ENCODE measurements at regions not wholly inside any gene's neighbourhood (a gene's known extent, or its start where the extent isn't known, plus 50 kb on each side); places are given as distances from the start of the nearest gene placed in this dataset.

- no peak for TF ChIP-seq ZFP30 (CRISPR knock-in tag; IDR thresholded peaks at IDR 0.05)
- TF ChIP-seq PATZ1 (CRISPR knock-in tag; IDR thresholded peaks at IDR 0.05; ENCODE audit: borderline replicate concordance), result no peak
- no peak for TF ChIP-seq ARNTL (CRISPR knock-in tag; IDR thresholded peaks at IDR 0.05; ENCODE audit: borderline replicate concordance, low read depth)
- TF ChIP-seq POU6F1 (CRISPR knock-in tag; IDR thresholded peaks at IDR 0.05; ENCODE audit: borderline replicate concordance, low read depth), result no peak
- no peak for TF ChIP-seq ZC3H10 (CRISPR knock-in tag; IDR thresholded peaks at IDR 0.05)
- TF ChIP-seq TCF4 (CRISPR knock-in tag; IDR thresholded peaks at IDR 0.05; ENCODE audit: borderline replicate concordance), result no peak
- TF ChIP-seq CSRNP3 (CRISPR knock-in tag; IDR thresholded peaks at IDR 0.05), result no peak
- no peak for TF ChIP-seq ZFP3 (CRISPR knock-in tag; IDR thresholded peaks at IDR 0.05)
- TF ChIP-seq TSHZ2 (CRISPR knock-in tag; IDR thresholded peaks at IDR 0.05), result no peak
- no peak for TF ChIP-seq CREB5 (CRISPR knock-in tag; IDR thresholded peaks at IDR 0.05; ENCODE audit: low read depth)
- TF ChIP-seq RARB (CRISPR knock-in tag; IDR thresholded peaks at IDR 0.05), result no peak
Observed at GRCh38 chr11:134785059-134785458, 373.0 kb upstream of the B3GAT1 start.
